Ishikawa (cell line): ENCODE measurements at regions not wholly inside any gene's neighbourhood (a gene's known extent, or its start where the extent isn't known, plus 50 kb on each side); places are given as distances from the start of the nearest gene placed in this dataset.

ENCODE experiments used
- CEBPB ChIP-seq: IDR thresholded peaks from 2 replicates; pipeline ENCODE4 v1.6.1; 2012
- CREB1 ChIP-seq: IDR thresholded peaks from 2 replicates; pipeline ENCODE4 v1.6.1; 2012; ENCODE audit warnings: low read depth
- EGR1 ChIP-seq: IDR thresholded peaks from 2 replicates; pipeline ENCODE4 v1.6.1; 2012
- EP300 ChIP-seq: IDR thresholded peaks from 2 replicates; pipeline ENCODE4 v1.6.1; 2012; ENCODE audit warnings: borderline replicate concordance
- FOXM1 ChIP-seq: IDR thresholded peaks from 2 replicates; pipeline ENCODE4 v1.6.1; 2012; ENCODE audit warnings: low read depth, borderline replicate concordance
- MAX ChIP-seq: IDR thresholded peaks from 2 replicates; pipeline ENCODE4 v1.6.1; 2012
- NFIC ChIP-seq: IDR thresholded peaks from 2 replicates; pipeline ENCODE4 v1.6.1; 2012
- RAD21 ChIP-seq: IDR thresholded peaks from 2 replicates; pipeline ENCODE4 v1.6.1; 2012; ENCODE audit warnings: low read depth
- REST ChIP-seq: IDR thresholded peaks from 2 replicates; pipeline ENCODE4 v1.6.1; 2012; ENCODE audit warnings: low read depth, mild to moderate bottlenecking
- TAF1 ChIP-seq: IDR thresholded peaks from 2 replicates; pipeline ENCODE4 v1.6.1; 2012; ENCODE audit warnings: low read depth, mild to moderate bottlenecking
- TCF12 ChIP-seq: IDR thresholded peaks from 2 replicates; pipeline ENCODE4 v1.6.1; 2012; ENCODE audit warnings: low read depth
- TEAD4 ChIP-seq: IDR thresholded peaks from 2 replicates; pipeline ENCODE4 v1.6.1; 2012
- USF1 ChIP-seq: IDR thresholded peaks from 2 replicates; pipeline ENCODE4 v1.6.1; 2012
- YY1 ChIP-seq: IDR thresholded peaks from 2 replicates; pipeline ENCODE4 v1.6.1; 2012; ENCODE audit warnings: low read depth
- ZBTB7A ChIP-seq: IDR thresholded peaks from 2 replicates; pipeline ENCODE4 v1.6.1; 2012; ENCODE audit warnings: low read depth

GRCh38 chr2:53040536-53041229, 726.9 kb upstream of the CHAC2 start:
- TF ChIP-seq TEAD4 = no peak
- no peak for TF ChIP-seq ZBTB7A
- no peak for TF ChIP-seq TCF12

GRCh38 chr2:53036196-53036595, 731.4 kb upstream of the CHAC2 start:
- TF ChIP-seq YY1 (no peak), MAX (no peak), TCF12 (no peak), EGR1 (no peak), TAF1 (no peak), ZBTB7A (no peak), RAD21 (no peak), REST (no peak), EP300 (no peak), CREB1 (no peak)

GRCh38 chr2:53035153-53035552, 732.5 kb upstream of the CHAC2 start:
- TF ChIP-seq MAX = no peak
- TF ChIP-seq EP300 = no peak
- TF ChIP-seq NFIC = no peak
- TF ChIP-seq TCF12 = no peak
- no peak for TF ChIP-seq CREB1
- TF ChIP-seq REST = no peak
- TF ChIP-seq CEBPB = no peak
- no peak for TF ChIP-seq EGR1
- TF ChIP-seq YY1 = no peak

GRCh38 chr2:53033411-53033810, 734.2 kb upstream of the CHAC2 start:
- TF ChIP-seq RAD21 = no peak
- TF ChIP-seq TAF1 = no peak
- TF ChIP-seq CEBPB = no peak

- TF ChIP-seq TEAD4 = no peak
- TF ChIP-seq REST = no peak
- TF ChIP-seq YY1 = no peak
- no peak for TF ChIP-seq MAX
- no peak for TF ChIP-seq EGR1
- TF ChIP-seq TAF1 = no peak
- no peak for TF ChIP-seq NFIC
- TF ChIP-seq TCF12 = no peak
- no peak for TF ChIP-seq CEBPB
- no peak for TF ChIP-seq CREB1
- TF ChIP-seq EP300 = no peak
- TF ChIP-seq ZBTB7A = no peak
- no peak for TF ChIP-seq FOXM1
- no peak for TF ChIP-seq RAD21
- TF ChIP-seq USF1 = no peak
Measured at GRCh38 chr2:53028746-53029423, 738.7 kb upstream of the CHAC2 start.
